ENCODE measurements at regions not wholly inside any gene's neighbourhood (a gene's known extent, or its start where the extent isn't known, plus 50 kb on each side); places are given as distances from the start of the nearest gene placed in this dataset.
"Not testable (repeated sequence)": the region's sequence is repeated elsewhere in the genome, so short reads cannot be mapped to it uniquely, and the experiment has no call there.

DNA sequence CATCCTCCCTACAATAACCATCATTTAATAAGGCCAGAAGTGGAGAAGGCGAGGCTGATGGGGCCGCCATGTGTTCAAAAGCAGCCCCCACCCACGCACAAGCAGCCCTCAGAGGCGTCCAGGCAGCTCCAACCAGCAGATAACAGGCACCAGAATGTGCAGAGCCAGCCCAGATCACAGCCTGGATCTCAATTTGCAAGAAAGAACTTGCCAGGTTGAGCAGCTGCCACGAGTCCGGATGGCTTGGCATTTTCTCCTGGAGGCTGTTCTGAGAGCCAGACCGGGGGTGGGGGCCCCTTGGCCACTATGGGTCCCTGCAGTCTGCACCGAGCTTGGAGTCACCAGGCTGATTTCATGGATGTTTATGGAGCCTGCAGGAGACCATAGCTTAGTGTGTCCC lies 338.1 kb downstream of the PREX1 start:
- DNase-seq, result no peak

DNA sequence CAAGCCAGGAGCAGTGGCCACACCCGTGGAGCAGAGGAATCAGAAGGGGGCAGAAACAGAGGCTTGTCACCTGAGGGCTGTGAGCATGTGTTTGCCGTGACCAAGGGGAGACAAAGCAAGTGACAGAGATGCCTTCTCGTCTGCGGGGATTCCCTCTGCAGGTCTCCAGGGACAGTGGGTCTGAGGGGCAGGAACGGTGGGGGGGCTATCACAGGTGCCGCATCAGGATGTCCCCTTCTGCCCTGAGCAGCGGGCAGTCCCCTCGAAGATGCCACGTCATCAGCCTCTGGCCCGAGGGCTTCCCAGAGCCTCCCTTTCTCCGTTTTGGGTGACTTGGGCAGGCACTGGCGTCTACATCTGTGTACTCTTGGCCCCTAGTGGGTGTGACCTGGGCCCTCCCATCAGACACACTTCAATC lies 338.7 kb downstream of the PREX1 start:
- no peak for DNase-seq

GRCh38 chr20:48488334-48489034 lies 339.3 kb downstream of the PREX1 start:
- DNase-seq, result not testable (repeated sequence)

GRCh38 chr20:48486065-48486464 lies 341.7 kb downstream of the PREX1 start:
- no peak for DNase-seq

- not testable (repeated sequence) for DNase-seq
Measured at GRCh38 chr20:48485153-48485552, 342.6 kb downstream of the PREX1 start.

DNA sequence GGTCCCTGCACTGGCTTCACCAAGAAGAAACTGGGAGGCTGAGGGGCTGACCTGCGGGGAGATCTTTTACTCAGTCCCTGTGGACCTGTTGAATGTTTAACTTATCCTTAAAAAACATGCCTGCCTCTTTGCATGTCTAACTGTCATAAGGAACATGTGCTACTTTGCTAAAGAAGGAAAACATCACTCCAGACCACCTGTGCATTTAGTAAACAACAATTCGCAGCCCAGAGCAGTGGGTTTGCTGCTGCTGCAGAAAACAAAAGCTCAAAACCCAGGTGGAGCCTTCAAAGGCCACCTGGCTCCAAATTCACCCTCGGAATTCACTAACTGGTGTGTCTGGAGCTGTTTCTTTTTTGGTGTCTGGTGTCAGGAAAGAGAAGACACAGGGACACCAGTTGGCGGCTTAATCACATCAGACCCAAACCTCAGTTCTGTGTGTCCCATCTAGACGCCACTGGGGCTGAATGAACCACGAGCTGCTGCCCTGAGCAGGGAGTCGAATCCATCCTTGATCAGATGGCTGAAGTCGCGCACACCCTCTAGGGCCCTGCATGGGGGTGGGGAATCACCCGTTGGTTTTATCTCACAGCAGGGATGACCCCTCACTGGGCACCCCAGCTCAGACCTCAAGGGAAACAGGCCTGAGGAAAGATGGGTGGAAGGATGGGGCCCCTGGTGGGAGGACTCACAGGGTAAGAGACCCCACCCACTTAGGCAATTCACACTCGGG lies 344.3 kb downstream of the PREX1 start:
- DNase-seq, result no peak

DNA sequence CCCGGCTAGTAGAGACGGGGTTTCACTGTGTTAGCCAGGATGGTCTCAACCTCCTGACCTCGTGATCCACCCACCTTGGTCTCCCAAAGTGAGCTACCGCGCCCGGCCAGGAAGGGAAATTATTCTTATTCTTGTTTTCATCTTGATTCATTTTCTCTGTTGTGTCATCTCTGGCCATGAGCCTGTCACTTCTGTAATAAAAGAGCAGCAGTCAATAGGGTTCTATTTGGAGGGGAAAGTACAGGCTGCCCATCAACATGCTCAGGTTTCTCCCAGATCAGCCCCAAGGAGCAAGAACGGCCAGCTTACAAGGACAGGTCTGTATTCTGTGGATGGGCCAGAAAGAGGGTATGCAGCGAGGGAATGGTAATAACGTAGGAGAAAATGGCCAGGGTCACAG lies 345.0 kb downstream of the PREX1 start:
- no peak for DNase-seq

GRCh38 chr20:48480216-48480772 lies 347.5 kb downstream of the PREX1 start:
- DNase-seq, result no peak

GRCh38 chr20:48478806-48479585 lies 348.8 kb downstream of the PREX1 start:
- no peak for DNase-seq

GRCh38 chr20:48478370-48478769 lies 349.4 kb downstream of the PREX1 start:
- DNase-seq, result no peak

GRCh38 chr20:48476854-48477253 lies 350.9 kb downstream of the PREX1 start:
- DNase-seq, result no peak

DNA sequence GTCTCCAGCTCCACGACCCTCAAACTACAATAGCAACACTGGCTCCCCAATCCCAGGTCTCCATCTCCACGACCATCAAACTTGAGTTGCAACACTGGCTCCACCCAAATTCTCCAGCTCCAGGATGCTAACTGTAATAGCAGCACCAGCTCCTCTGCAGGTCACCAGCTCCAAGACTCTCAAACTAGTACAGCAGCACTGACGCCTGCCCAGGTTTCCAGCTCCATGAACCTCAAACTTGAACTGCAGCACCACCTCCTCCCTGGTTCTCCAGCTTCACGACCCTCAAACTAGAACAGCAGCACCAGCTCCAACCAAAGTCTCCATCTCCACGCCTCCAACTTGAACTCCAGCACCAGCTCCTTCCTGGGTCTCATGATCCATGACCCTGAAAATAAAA lies 353.8 kb downstream of the PREX1 start:
- DNase-seq, result no peak

DNA sequence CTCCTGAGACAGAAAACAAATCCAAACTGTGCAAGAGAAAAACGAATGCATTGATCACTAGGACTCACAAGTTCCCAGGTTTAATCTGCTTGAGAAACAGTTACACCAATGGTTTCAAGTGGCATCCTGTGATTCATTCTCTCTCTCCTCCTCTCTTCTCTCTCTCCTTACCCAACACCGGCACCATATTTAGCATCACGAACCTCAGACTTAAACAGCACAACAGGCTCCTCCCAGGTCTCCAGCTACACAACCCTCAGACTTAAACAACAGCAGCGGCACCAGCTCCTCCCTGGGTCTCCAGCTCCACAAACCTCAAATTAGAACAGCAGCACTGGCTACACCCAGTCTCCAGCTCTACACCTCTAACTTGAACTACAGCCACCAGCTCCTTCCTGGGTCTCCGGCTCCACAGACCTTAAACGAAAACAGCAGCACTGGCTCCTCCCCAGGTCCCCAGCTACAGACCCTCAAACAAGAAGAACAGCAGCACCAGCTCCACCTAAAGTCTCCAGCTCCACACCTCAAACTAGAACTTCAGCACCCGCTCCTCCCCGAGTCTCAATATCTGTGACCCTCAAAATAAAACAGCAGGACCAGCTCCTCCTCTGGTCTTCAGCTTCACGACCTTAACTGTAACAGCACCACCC lies 355.9 kb downstream of the PREX1 start:
- DNase-seq, result no peak

- no peak for DNase-seq
Measured at GRCh38 chr20:48471176-48471575, 356.6 kb downstream of the PREX1 start.

DNA sequence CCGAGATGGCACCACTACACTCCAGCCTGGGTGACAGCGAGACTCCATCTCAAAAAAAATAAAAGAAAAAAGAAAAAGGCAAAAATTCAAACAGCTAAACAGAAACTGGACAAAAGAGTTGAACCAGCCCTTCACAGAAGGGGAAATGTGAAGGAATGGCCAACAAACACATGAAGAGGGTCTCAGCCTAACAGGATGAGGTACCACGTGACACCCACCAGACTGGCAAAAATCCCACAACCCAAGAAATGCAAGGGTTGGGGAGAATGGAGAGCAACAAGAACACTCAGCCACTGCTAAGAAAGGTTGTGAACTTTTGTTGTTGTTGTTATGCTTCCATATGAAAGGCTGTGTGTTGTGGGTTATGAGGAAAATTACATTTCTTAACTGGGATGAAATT lies 357.7 kb downstream of the PREX1 start:
- no peak for DNase-seq

GRCh38 chr20:48469026-48469425 lies 358.8 kb downstream of the PREX1 start:
- no peak for DNase-seq

DNA sequence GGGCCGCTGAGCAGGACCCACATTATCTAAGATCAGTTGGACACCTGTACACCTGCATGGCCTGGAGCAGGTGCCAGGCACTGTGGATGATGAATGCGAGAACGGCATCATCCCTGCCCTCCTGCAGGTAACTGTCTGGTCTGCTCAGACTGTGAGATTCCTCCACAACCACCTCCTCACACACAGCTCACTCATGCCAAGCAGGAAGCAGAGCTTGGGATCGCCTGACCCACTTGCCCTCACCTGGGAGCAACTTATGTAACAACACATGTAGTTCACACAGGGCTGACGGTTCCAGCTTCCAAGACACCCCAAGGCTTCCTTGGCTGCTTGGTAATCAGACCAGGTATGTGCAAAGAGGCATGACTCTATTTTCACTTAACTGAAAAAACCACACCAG lies 359.2 kb downstream of the PREX1 start:
- no peak for DNase-seq

GRCh38 chr20:48467622-48468021 lies 360.2 kb downstream of the PREX1 start:
- no peak for DNase-seq

DNA sequence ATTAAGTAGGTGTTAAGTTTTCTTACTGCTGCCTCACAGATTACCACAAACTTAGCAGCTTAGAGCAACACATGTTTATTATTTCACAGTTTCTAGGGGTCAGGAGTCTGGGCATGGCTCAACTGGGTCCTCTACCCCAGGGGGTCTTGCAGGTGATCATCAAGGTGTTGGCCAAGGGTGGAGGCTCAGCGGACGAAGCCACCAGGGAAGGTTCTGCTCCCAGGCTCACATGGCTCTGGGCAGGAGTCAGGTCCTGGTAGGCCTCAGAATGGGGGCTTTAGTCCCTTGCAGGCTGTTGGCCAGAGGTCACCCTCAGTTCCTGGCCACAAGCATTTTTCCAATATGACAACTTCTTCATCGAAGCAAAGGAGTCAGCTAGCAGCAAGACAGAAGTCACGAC lies 362.5 kb downstream of the PREX1 start:
- DNase-seq, result no peak

DNA sequence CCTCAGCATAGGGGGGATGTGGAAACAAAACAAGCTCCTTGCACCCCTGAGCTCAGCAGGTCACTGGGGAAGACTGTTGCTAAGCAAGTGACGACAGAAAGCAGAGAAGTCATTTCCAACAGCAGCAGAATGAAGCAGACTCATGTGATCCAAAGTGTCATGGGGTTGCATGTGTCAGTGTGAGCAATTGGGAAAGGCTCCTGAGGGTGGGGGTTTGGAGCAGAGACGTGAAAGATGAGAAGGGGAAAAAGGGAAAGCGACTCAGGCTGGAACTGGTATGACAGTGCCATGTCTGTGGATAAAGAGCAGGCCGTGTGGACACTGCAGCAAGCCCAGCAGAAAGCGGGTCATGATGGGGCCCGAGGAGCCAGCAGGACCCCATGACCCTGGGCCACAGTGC lies 363.9 kb downstream of the PREX1 start:
- DNase-seq, result no peak

DNA sequence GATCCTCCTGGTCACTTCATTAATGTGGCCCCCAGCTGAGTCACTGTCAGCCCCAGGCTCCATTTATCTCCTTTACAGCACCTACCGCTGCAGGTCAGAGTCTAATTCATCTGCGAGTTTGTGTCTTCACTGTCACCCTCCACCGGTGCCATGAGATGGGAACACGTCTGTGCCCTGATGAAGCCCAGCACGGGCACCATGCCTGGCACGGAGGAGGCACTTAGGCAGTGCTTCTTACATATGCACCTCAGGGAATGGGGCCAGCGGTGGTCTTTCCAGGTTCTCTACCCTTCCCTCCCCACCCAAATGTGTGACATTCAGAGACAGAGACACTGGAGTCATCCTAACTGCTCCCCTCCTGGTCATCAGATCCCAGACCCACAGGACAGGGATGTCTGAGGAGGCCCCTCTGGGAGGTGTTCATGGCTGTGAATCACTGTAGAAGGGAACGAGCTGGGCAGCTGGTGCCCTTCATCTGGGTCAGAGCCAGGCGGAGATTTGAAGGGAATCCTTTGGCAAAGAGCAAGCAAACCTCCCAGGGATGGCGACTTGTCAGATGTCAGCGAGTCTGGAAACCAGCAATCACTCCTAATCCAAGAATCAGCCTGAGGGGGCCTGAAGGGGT lies 364.6 kb downstream of the PREX1 start:
- DNase-seq, result no peak

- no peak for DNase-seq
Measured at GRCh38 chr20:48461735-48462119, 366.1 kb downstream of the PREX1 start.
